ENCODE measurements at regions not wholly inside any gene's neighbourhood (a gene's known extent, or its start where the extent isn't known, plus 50 kb on each side); places are given as distances from the start of the nearest gene placed in this dataset.

DNA sequence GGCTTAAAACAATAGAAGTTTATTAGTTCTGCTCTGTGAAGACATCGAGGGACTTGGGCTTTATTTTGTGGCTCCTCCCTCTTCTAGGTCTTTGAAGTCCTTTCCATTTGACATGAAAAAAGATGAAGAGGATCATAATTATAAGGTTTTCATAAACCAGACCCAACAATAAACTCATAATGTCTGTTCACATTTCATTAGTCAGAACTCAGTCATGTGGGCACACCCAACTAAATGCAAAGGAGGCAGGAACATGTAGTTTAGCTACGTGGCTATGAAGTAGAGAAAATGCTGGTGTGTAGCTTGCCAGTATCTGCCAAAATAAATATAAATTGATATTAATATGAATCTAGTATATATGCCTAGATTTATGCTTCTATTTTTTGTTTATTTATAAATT is 393.9 kb upstream of the C9orf72 start:
- POLR2A ChIA-PET (ENCODE audit: unreplicated experiment) = no interaction called here
- H3K9me3 ChIP-seq (ENCODE audit: control insufficient read depth, insufficient read depth, low read length) = no peaks in the 10 kb centered on the region
- H3K9ac ChIP-seq (ENCODE audit: low read depth, low read length) = no peak overlapping the region
- H2AK5ac ChIP-seq (ENCODE audit: low read depth, low read length) = no peak overlapping the region
- no peaks in the 10 kb centered on the region for H4K20me1 ChIP-seq (ENCODE audit: insufficient read depth, low read length)
- TF ChIP-seq CTCF (conservative IDR thresholded peaks at IDR 0.05; ENCODE audit: low read depth, low read length) = no peak
- TF ChIP-seq SMC3 (IDR thresholded peaks at IDR 0.05; ENCODE audit: low read depth, low read length) = no peak
- TF ChIP-seq, protein P1, sequence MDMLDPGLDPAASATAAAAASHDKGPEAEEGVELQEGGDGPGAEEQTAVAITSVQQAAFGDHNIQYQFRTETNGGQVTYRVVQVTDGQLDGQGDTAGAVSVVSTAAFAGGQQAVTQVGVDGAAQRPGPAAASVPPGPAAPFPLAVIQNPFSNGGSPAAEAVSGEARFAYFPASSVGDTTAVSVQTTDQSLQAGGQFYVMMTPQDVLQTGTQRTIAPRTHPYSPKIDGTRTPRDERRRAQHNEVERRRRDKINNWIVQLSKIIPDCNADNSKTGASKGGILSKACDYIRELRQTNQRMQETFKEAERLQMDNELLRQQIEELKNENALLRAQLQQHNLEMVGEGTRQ (IDR thresholded peaks at IDR 0.05; ENCODE audit: low read depth, low read length) = no peak
- no peak for TF ChIP-seq POLR2A (IDR thresholded peaks at IDR 0.05; ENCODE audit: low read depth, low read length)
- TF ChIP-seq RCOR1 (IDR thresholded peaks at IDR 0.05; ENCODE audit: insufficient replicate concordance, low read length) = no peak
- no peak for TF ChIP-seq CHD1 (IDR thresholded peaks at IDR 0.05; ENCODE audit: low read depth, low read length)
- TF ChIP-seq CEBPB (IDR thresholded peaks at IDR 0.05; ENCODE audit: low read depth, low read length) = no peak
- no peak for TF ChIP-seq MXI1 (IDR thresholded peaks at IDR 0.05; ENCODE audit: borderline replicate concordance, low read depth, low read length)
- no peak for TF ChIP-seq BHLHE40 (IDR thresholded peaks at IDR 0.05; ENCODE audit: low read depth, low read length)
- no peak for TF ChIP-seq MAFK (IDR thresholded peaks at IDR 0.05; ENCODE audit: low read depth, low read length)
- no peak for TF ChIP-seq NFE2L2 (IDR thresholded peaks at IDR 0.05; ENCODE audit: low read depth, low read length)
- no peak for TF ChIP-seq FOS (IDR thresholded peaks at IDR 0.05; ENCODE audit: low read depth, low read length)
- no peak for TF ChIP-seq RFX5 (IDR thresholded peaks at IDR 0.05; ENCODE audit: low read depth, low read length)
- TF ChIP-seq MAZ (IDR thresholded peaks at IDR 0.05; ENCODE audit: borderline replicate concordance, low read depth, low read length) = no peak
- TF ChIP-seq RAD21 (IDR thresholded peaks at IDR 0.05; ENCODE audit: low read length) = no peak
- H3K23ac ChIP-seq (ENCODE audit: low read depth, low read length) = no peak overlapping the region
- H3K4me2 ChIP-seq (ENCODE audit: low read depth, low read length) = no peak overlapping the region
- no peak overlapping the region for H3K4ac ChIP-seq (ENCODE audit: low read depth, low read length)
- no peak overlapping the region for H4K91ac ChIP-seq (ENCODE audit: insufficient read depth, low read depth, low read length)
- no peak overlapping the region for H3K18ac ChIP-seq (ENCODE audit: low read depth, low read length)
- no peaks in the 10 kb centered on the region for H3K9me1 ChIP-seq (ENCODE audit: insufficient read depth, low read length)
- intact Hi-C loops (cut with micrococcal nuclease) (no loop called here), dilution Hi-C loops (cut with HindIII; ENCODE audit: low sequenced_read_pairs, unreplicated experiment) (no loop called here), in situ Hi-C loops (cut with MboI; ENCODE audit: low sequenced_read_pairs) (no loop called here)
- CTCF ChIA-PET = interaction anchor here (0.5 kb wide), 1 partner anchor 46 kb away, joined by 3 read pairs; no protein-coding TSS in a partner anchor
- no peak overlapping the region for H2BK15ac ChIP-seq (ENCODE audit: low read depth, low read length)
- BruUV-seq (replicated peaks) = no TSS peak
- no peaks in the 10 kb centered on the region for H3K36me3 ChIP-seq (ENCODE audit: control insufficient read depth, insufficient read depth, low read length)
- no CpG with 5 or more reads among the region's 2 CpGs for WGBS, 2 experiments (ENCODE audit: extremely low coverage in 2 of 2, insufficient read length in 1 of 2)
- no peak overlapping the region for H2BK20ac ChIP-seq (ENCODE audit: low read depth, low read length)
- no peak overlapping the region for H3K4me3 ChIP-seq (ENCODE audit: insufficient read depth, low read depth, low read length)
- no peak overlapping the region for H2AFZ ChIP-seq (replicated peaks; ENCODE audit: low read length, poor library complexity)
- H3K27me3 ChIP-seq (ENCODE audit: control insufficient read depth, insufficient read depth, low read length) = no peaks in the 10 kb centered on the region
- ATAC-seq (ENCODE audit: low read depth) = no peak
- no peak overlapping the region for H3K14ac ChIP-seq (replicated peaks; ENCODE audit: low read depth, low read length)
- no peak overlapping the region for H2BK5ac ChIP-seq (ENCODE audit: low read depth, low read length, poor library complexity, severe bottlenecking)
- DNase-seq = no peak
- no peak overlapping the region for H3K27ac ChIP-seq (ENCODE audit: insufficient read depth, low read length)
- no peak overlapping the region for H2BK120ac ChIP-seq (ENCODE audit: low read depth, low read length)
- no peak overlapping the region for H3K56ac ChIP-seq (ENCODE audit: extremely low read depth, insufficient read depth, low read length)
- H2AK9ac ChIP-seq (replicated peaks; ENCODE audit: low read depth, low read length, poor library complexity) = no peak overlapping the region
- H3K4me1 ChIP-seq (ENCODE audit: control insufficient read depth, insufficient read depth, low read length) = no peaks in the 10 kb centered on the region
- no peak overlapping the region for H4K8ac ChIP-seq (ENCODE audit: low read depth in 2 of 2, low read length in 2 of 2)
- no peaks in the 10 kb centered on the region for H3K79me1 ChIP-seq (ENCODE audit: low read depth in 1 of 2, low read length in 2 of 2)
- H4K5ac ChIP-seq (ENCODE audit: low read depth, low read length) = no peak overlapping the region
